Psoas muscle (tissue), 7 donors: ENCODE measurements at regions not wholly inside any gene's neighbourhood (a gene's known extent, or its start where the extent isn't known, plus 50 kb on each side); places are given as distances from the start of the nearest gene placed in this dataset.

Experiments
- ATAC-seq, 4 donors: fragments of 200-7000 bp; cut with Tn5 transposase; one replicate each; pipeline ENCODE4 v1.9.1; 2020; ENCODE audit warnings: moderate library complexity in 3 of 4, mild to moderate bottlenecking in 2 of 4
- DNase-seq, 2 donors: peaks; one replicate each; pipeline ENCODE4 v3.0.0-alpha.2; 2020
- H3K27ac ChIP-seq: fragments of 200-600 bp; one replicate; pipeline ENCODE4 v1.8.0; 2022
- H3K27me3 ChIP-seq, 3 donors: fragments of 200-600 bp in 1 of 3; one replicate each; pipeline versions ENCODE4 v1.6.1 to v1.8.0; 2013 to 2022; ENCODE audit warnings: low read length in 2 of 3, mild to moderate bottlenecking in 2 of 3, moderate library complexity in 1 of 3; ENCODE audit not compliant: insufficient read depth in 3 of 3
- H3K36me3 ChIP-seq, 2 donors: fragments of 200-600 bp in 1 of 2; one replicate each; pipeline versions ENCODE4 v1.6.1 to v1.8.0; 2013 to 2022; ENCODE audit warnings: low read depth in 1 of 2, mild to moderate bottlenecking in 1 of 2, moderate library complexity in 1 of 2; ENCODE audit not compliant: insufficient read depth in 1 of 2
- H3K4me1 ChIP-seq: fragments of 200-600 bp; one replicate; pipeline ENCODE4 v1.8.0; 2022
- H3K4me3 ChIP-seq: fragments of 200-600 bp; one replicate; pipeline ENCODE4 v1.8.0; 2022; ENCODE audit warnings: mild to moderate bottlenecking
- H3K9me3 ChIP-seq: fragments of 200-600 bp; one replicate; pipeline ENCODE4 v1.8.0; 2022
- CTCF ChIP-seq: fragments of 200-600 bp; IDR thresholded peaks from one replicate; pipeline ENCODE4 v1.8.0; 2022; ENCODE audit warnings: antibody characterized with exemption
- WGBS, 3 donors: extraction: QIAGEN DNeasy Blood & Tissue Kit; methylation state at CpG; one replicate each; pipeline versions ENCODE4 v1.1.6 to v1.1.7; 2013; 5-methylcytosine and 5-hydroxymethylcytosine counted together
- intact Hi-C, 2 donors: fragments of 100-400 bp; cut with DNase I; formaldehyde crosslinking; loops; one replicate each; pipeline versions ENCODE4 v1.11.0 to v1.14.2; 2022
- donor health status: healthy with polysubstance abuse.
- donor health status: DM: no; HTN: no; CAD: no; lungs with moderate emphysema.
- donor health status: Bipolar disorder and iron deficiency.
- donor health status: healthy.
- donor health status: DM: yes; HTN: yes; CAD: no.
- donor health status: DM: no; HTN: no; CAD: no.
- donor health status: DM: yes; HTN: yes; CAD: no.

DNA sequence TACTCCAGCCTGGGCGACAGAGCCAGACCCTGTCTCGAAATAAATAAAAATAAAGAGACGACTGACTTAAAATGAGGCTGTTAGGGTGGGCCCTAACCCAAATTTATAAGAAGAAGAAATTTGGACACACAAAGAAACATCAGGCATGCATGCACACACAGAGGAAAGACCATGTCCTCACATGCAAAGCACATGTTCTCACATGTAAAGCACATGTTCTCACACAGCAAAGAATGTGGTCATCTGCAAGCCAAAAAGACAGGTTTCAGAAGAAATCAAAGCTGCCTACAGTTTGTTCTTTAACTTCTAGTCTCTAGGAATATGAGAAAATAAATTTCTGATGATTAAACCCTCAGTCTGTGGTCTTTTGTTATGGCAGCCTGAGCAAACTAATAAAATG, 132.3 kb upstream of the CRIM1 start:
- ATAC-seq (no peak), DNase-seq (no peak)
- TF ChIP-seq CTCF = no peak
- no peak overlapping the region for H3K27ac ChIP-seq
- intact Hi-C loops = no loop called here
- H3K9me3 ChIP-seq = no peaks in the 10 kb centered on the region
- no peak overlapping the region for H3K4me3 ChIP-seq
- no peaks in the 10 kb centered on the region for H3K4me1 ChIP-seq
- 60 to 62% (median 61%) methylated on average over 3 of the region's 3 CpGs for WGBS, 3 donors
- no peaks in the 10 kb centered on the region for H3K36me3 ChIP-seq
- no peaks in the 10 kb centered on the region for H3K27me3 ChIP-seq

DNA sequence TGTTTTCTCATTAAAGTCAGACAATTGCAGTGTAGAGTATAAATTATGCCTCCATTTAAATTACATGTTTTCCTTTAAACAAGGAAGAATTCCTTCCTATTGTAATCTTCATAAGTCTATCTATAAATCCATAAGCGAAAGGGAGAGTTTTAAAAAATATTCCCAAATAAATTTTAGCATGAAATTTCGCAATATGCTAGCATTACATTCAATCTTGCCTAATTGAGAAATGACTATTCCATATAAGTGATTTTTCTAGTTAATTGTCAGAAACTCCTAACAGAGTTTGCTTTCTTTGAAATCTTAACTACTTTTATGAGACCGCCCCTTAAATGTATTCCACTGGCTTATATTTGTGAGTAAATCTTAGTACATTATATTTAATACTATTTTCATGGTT, 133.1 kb upstream of the CRIM1 start:
- Histone ChIP-seq H3K9me3 (no peaks in the 10 kb centered on the region), H3K27me3 (no peaks in the 10 kb centered on the region), H3K36me3 (no peaks in the 10 kb centered on the region), H3K4me1 (no peaks in the 10 kb centered on the region), H3K27ac (no peak overlapping the region), H3K4me3 (no peak overlapping the region)
- intact Hi-C loops = no loop called here
- no peak for TF ChIP-seq CTCF
- WGBS, 3 donors = 86 to 93% (median 90%) methylated on average over 3 of the region's 3 CpGs
- no peak for ATAC-seq
- DNase-seq = no peak

DNA sequence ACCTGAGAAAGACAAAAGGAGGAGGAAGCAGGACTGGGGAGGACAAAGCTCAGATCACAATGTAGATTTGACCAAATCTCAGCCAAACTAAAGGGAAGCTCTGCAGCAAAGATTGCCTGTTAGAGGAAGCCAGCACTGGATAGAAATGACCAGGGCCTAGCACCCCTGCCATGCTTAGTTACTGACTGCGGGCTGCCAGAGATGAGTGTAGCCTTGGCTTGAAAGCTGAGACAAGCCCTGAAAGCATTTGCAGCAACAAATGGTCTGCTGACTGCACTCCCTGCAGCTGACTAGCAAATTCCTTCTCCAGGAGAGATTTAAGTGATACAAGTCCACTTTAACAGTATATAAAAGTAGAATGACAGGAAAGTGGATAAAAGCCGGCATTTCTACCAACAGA, 140.9 kb upstream of the CRIM1 start:
- Histone ChIP-seq H3K36me3 (no peaks in the 10 kb centered on the region), H3K27me3 (peaks cover 0 to 3% (median 0%) of the 10 kb centered on the region in 3 donors), H3K9me3 (no peaks in the 10 kb centered on the region), H3K4me1 (no peaks in the 10 kb centered on the region), H3K4me3 (no peak overlapping the region), H3K27ac (no peak overlapping the region)
- ATAC-seq (no peak), DNase-seq (no peak)
- intact Hi-C loops = no loop called here
- 18 to 24% (median 24%) methylated on average over 2 of the region's 2 CpGs for WGBS, 3 donors
- no peak for TF ChIP-seq CTCF

GRCh38 chr2:36203366-36203765, 152.2 kb upstream of the CRIM1 start:
- DNase-seq (no peak), ATAC-seq (no peak)
- 64 to 78% (median 66%) methylated on average over 5 of the region's 5 CpGs for WGBS, 3 donors
- no peak overlapping the region for H3K4me3 ChIP-seq
- no peaks in the 10 kb centered on the region for H3K4me1 ChIP-seq
- TF ChIP-seq CTCF = no peak
- H3K9me3 ChIP-seq = no peaks in the 10 kb centered on the region
- H3K27me3 ChIP-seq = peaks cover 0 to 1% (median 0%) of the 10 kb centered on the region in 3 donors
- intact Hi-C loops = no loop called here
- H3K36me3 ChIP-seq = no peaks in the 10 kb centered on the region
- no peak overlapping the region for H3K27ac ChIP-seq

GRCh38 chr2:36197181-36197971, 158.2 kb upstream of the CRIM1 start:
- Histone ChIP-seq H3K27me3 (peaks cover 0 to 1% (median 0%) of the 10 kb centered on the region in 3 donors), H3K9me3 (no peaks in the 10 kb centered on the region), H3K27ac (no peak overlapping the region), H3K4me1 (no peaks in the 10 kb centered on the region), H3K4me3 (no peak overlapping the region), H3K36me3 (no peaks in the 10 kb centered on the region)
- 26 to 45% (median 29%) methylated on average over 5 of the region's 5 CpGs for WGBS, 3 donors
- no peak for DNase-seq
- intact Hi-C loops = no loop called here
- no peak for TF ChIP-seq CTCF
- ATAC-seq = no peak
